Sigmoid colon (tissue), 6 donors: ENCODE measurements at regions not wholly inside any gene's neighbourhood (a gene's known extent, or its start where the extent isn't known, plus 50 kb on each side); places are given as distances from the start of the nearest gene placed in this dataset.

Source experiments
- DNase-seq: peaks from one replicate; pipeline ENCODE4 v3.0.0-alpha.2; 2019
- H3K27ac ChIP-seq, 4 donors: fragments of 200-600 bp; sonication (generic); one replicate each; pipeline ENCODE4 v1.5.1; 2016 to 2019; ENCODE audit warnings: mild to moderate bottlenecking in 1 of 4
- H3K27me3 ChIP-seq, 3 donors: fragments of 200-600 bp; sonication (generic); one replicate each; pipeline ENCODE4 v1.5.1; 2019; ENCODE audit warnings: mild to moderate bottlenecking in 1 of 3
- H3K36me3 ChIP-seq, 4 donors: fragments of 200-600 bp; sonication (generic); one replicate each; pipeline ENCODE4 v1.5.1; 2016 to 2019
- H3K4me1 ChIP-seq, 4 donors: fragments of 200-600 bp; sonication (generic); one replicate each; pipeline ENCODE4 v1.5.1; 2017 to 2019
- H3K4me3 ChIP-seq, 4 donors: fragments of 200-600 bp; sonication (generic); one replicate each; pipeline ENCODE4 v1.5.1; 2017 to 2019; ENCODE audit warnings: mild to moderate bottlenecking in 2 of 4, moderate library complexity in 1 of 4
- H3K9me3 ChIP-seq, 4 donors: fragments of 200-600 bp in 3 of 4; sonication (generic) in 3 of 4; one replicate each; pipeline versions ENCODE4 v1.5.1 to v1.6.1; 2013 to 2019
- CTCF ChIP-seq, 4 experiments: fragments of 450-650 bp in 3 of 4; fragments of 200-600 bp in 1 of 4; IDR thresholded peaks; one replicate each; pipeline ENCODE4 v1.5.1; 2016 to 2019; ENCODE audit warnings: antibody characterized with exemption in 4 of 4, mild to moderate bottlenecking in 3 of 4, moderate library complexity in 2 of 4
- EP300 ChIP-seq, 4 donors: sonication (generic); formaldehyde crosslinking; IDR thresholded peaks; one replicate each; pipeline ENCODE4 v1.6.1; 2017; ENCODE audit warnings: antibody characterized with exemption in 4 of 4
- POLR2A ChIP-seq, 2 donors: fragments of 450-650 bp; IDR thresholded peaks; one replicate each; pipeline ENCODE4 v1.6.1; 2016; ENCODE audit warnings: antibody characterized with exemption in 2 of 2, mild to moderate bottlenecking in 2 of 2, moderate library complexity in 2 of 2
- POLR2AphosphoS5 ChIP-seq, 4 donors: sonication (generic); formaldehyde crosslinking; IDR thresholded peaks; one replicate each; pipeline ENCODE4 v1.6.1; 2017; ENCODE audit warnings: antibody characterized with exemption in 4 of 4
- WGBS, 2 donors: extraction: QIAGEN DNeasy Blood & Tissue Kit; methylation state at CpG; one replicate each; pipeline ENCODE4 v1.1.7; 2013; 5-methylcytosine and 5-hydroxymethylcytosine counted together
- intact Hi-C: fragments of 100-400 bp; cut with DNase I; formaldehyde crosslinking; loops from one replicate; pipeline ENCODE4 v1.15.1; 2023
- donor health status: healthy with polysubstance abuse.
- donor health status: healthy.

DNA sequence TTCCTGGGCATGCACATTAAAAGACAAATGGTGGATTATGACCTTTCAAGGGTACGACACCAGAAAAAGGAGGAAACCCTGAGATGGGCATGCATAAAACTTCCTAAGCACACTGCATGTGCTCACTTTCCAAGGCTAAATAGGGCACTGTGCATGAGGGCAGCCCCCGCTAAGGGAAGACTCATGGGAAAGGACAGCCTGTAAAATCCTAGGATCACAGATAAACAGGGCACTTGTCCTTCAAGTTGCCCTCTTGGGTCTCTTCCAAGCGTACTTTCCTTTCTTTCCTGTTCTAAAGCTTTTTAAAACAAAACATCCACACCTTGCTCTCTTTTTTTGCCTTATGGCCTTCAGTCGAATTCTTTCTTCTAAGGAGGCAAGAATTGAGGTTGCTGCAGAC is 106.5 kb upstream of the SYNCRIP start:
- Histone ChIP-seq H3K27me3 (no peaks in the 10 kb centered on the region), H3K36me3 (no peaks in the 10 kb centered on the region), H3K27ac (no peak overlapping the region), H3K4me3 (no peak overlapping the region), H3K4me1 (no peaks in the 10 kb centered on the region), H3K9me3 (no peaks in the 10 kb centered on the region)
- DNase-seq = no peak
- 30 to 68% methylated on average over 4 of the region's 4 CpGs for WGBS, 2 donors
- intact Hi-C loops = no loop called here
- TF ChIP-seq POLR2AphosphoS5 (IDR thresholded peaks at IDR 0.05) = no peak
- TF ChIP-seq EP300 (IDR thresholded peaks at IDR 0.05) = no peak
- TF ChIP-seq CTCF (IDR thresholded peaks at IDR 0.05) = no peak
- TF ChIP-seq POLR2A (IDR thresholded peaks at IDR 0.05) = no peak

DNA sequence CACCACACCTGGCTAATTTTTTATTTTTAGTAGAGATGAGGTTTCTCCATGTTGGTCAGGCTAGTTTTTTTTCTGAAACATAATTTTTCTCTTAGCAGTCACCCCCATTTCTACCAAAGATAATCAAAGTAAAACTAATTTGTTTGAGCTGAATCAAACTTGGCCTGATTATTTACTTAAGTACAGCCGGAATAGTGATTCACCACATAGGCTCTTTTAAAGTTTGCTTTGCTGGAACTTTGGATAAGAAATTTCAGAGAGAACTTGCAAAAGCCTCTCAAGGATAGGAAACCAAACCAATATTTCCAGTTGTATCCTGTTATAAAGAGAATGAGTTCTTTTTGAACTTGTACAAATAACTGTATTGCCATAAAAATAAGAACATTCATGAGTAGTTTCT is 105.0 kb upstream of the SYNCRIP start:
- Histone ChIP-seq H3K4me3 (no peak overlapping the region), H3K36me3 (no peaks in the 10 kb centered on the region), H3K27me3 (no peaks in the 10 kb centered on the region), H3K27ac (no peak overlapping the region), H3K9me3 (no peaks in the 10 kb centered on the region), H3K4me1 (no peaks in the 10 kb centered on the region)
- intact Hi-C loops = no loop called here
- no peak for DNase-seq
- WGBS, 2 donors = 32 to 67% methylated on average over 1 of the region's 1 CpG
- TF ChIP-seq POLR2AphosphoS5 (IDR thresholded peaks at IDR 0.05) (no peak), POLR2A (IDR thresholded peaks at IDR 0.05) (no peak), EP300 (IDR thresholded peaks at IDR 0.05) (no peak), CTCF (IDR thresholded peaks at IDR 0.05) (no peak)

GRCh38 chr6:85747093-85747492 is 104.4 kb upstream of the SYNCRIP start:
- Histone ChIP-seq H3K9me3 (no peaks in the 10 kb centered on the region), H3K27me3 (no peaks in the 10 kb centered on the region), H3K36me3 (no peaks in the 10 kb centered on the region), H3K4me3 (no peak overlapping the region), H3K27ac (no peak overlapping the region), H3K4me1 (no peaks in the 10 kb centered on the region)
- DNase-seq = no peak
- TF ChIP-seq EP300 (IDR thresholded peaks at IDR 0.05) (no peak), POLR2A (IDR thresholded peaks at IDR 0.05) (no peak)
- intact Hi-C loops = no loop called here

DNA sequence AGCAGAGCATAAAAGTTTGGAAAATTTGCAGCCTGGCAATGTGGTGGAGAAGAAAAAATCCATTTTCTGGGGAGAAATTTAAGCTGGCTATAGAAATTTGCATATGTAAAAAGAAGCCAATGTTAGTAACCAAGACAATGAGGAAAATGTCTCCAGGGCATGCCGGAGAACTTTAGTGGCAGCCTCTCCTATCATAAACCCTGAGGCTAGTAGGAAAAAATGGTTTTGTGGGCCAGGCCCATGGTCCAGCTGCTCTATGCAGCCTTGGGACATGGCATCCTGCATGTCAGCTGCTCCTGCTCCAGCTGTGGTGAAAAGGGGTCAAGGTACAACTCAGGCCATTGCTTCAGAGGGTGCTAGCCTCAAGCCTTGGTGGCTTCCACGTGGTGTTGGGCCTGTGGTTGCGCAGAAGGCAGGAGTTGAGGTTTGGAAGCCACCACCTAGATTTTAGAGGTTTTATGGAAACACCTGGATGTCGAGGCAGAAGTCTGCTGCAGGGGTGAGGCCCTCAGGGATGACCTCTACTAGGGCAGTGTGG is 101.8 kb upstream of the SYNCRIP start:
- H3K36me3 ChIP-seq = no peaks in the 10 kb centered on the region
- H3K9me3 ChIP-seq = peaks cover 0 to 3% (median 0%) of the 10 kb centered on the region in 4 donors
- H3K27ac ChIP-seq = no peak overlapping the region
- no peak for DNase-seq
- 80 to 84% methylated on average over 4 of the region's 4 CpGs for WGBS, 2 donors
- H3K4me3 ChIP-seq = no peak overlapping the region
- TF ChIP-seq EP300 (IDR thresholded peaks at IDR 0.05) = no peak
- H3K4me1 ChIP-seq = no peaks in the 10 kb centered on the region
- H3K27me3 ChIP-seq = no peaks in the 10 kb centered on the region
- intact Hi-C loops = no loop called here

GRCh38 chr6:85726206-85726605 is 83.5 kb upstream of the SYNCRIP start:
- intact Hi-C loops = no loop called here
- Histone ChIP-seq H3K9me3 (no peaks in the 10 kb centered on the region), H3K27ac (no peak overlapping the region), H3K4me1 (no peaks in the 10 kb centered on the region), H3K27me3 (no peaks in the 10 kb centered on the region), H3K36me3 (no peaks in the 10 kb centered on the region), H3K4me3 (no peak overlapping the region)
- no peak for DNase-seq
- TF ChIP-seq EP300 (IDR thresholded peaks at IDR 0.05) (no peak), POLR2A (IDR thresholded peaks at IDR 0.05) (no peak), CTCF (IDR thresholded peaks at IDR 0.05) (no peak), POLR2AphosphoS5 (IDR thresholded peaks at IDR 0.05) (no peak)

DNA sequence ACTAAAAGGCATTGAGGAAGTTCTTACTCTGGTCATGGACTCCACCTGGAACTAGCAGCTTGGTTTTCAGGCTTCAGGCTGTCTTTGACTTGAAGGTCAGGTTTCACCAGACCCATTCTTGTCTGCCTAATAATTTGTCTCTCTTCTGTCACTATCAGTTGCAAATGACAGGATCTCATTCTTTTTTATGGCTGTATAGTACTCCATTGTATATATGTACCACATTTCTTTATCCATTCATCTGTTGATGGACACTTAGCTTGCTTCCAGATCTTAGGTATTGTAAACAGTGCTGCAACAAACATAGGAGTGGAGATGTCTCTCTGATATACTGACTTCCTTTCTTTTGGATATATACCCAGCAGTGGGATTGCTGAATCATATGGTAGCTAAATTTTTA is 73.1 kb upstream of the SYNCRIP start:
- intact Hi-C loops = no loop called here
- H3K27me3 ChIP-seq = no peaks in the 10 kb centered on the region
- no peak overlapping the region for H3K27ac ChIP-seq
- no peak for DNase-seq
- H3K36me3 ChIP-seq = no peaks in the 10 kb centered on the region
- TF ChIP-seq EP300 (IDR thresholded peaks at IDR 0.05) (no peak), POLR2AphosphoS5 (IDR thresholded peaks at IDR 0.05) (no peak), CTCF (IDR thresholded peaks at IDR 0.05) (no peak), POLR2A (IDR thresholded peaks at IDR 0.05) (no peak)
- H3K4me3 ChIP-seq = no peak overlapping the region
- no peaks in the 10 kb centered on the region for H3K4me1 ChIP-seq
- peaks cover 0 to 4% (median under 1%) of the 10 kb centered on the region in 4 donors for H3K9me3 ChIP-seq
